ENCODE measurements at regions not wholly inside any gene's neighbourhood (a gene's known extent, or its start where the extent isn't known, plus 50 kb on each side); places are given as distances from the start of the nearest gene placed in this dataset.

DNA sequence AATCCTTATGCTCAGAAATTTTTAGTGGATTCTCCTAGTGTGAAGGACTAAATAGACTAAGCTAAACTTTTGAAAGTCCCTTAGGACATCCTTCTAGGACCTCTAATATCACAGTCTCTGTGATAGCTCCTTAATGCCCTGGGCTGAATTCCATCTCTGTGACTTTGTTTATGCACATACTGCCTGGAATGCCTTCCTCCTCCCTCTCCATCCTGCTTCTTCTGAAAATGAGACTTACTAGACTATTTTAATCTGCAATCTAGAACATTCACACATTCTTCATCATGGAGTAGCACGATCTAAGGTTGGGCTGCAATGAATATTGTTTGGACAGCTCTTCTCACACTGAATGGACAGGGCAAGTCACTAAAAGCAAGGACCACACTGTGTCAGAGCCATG is 65.0 kb upstream of the MSX1 start:
- no peaks in the 10 kb centered on the region for H3K4me1 ChIP-seq
- H3K9me3 ChIP-seq: peaks cover 0 to 6% of the 10 kb centered on the region in 2 donors
- DNase-seq (ENCODE audit: low spot score in 2 of 2): no peak
- H3K36me3 ChIP-seq: no peaks in the 10 kb centered on the region
- no peak overlapping the region for H3K27ac ChIP-seq
- no peaks in the 10 kb centered on the region for H3K27me3 ChIP-seq
- no peak for TF ChIP-seq POLR2A (IDR thresholded peaks at IDR 0.05)
- no peak for TF ChIP-seq CTCF (IDR thresholded peaks at IDR 0.05)
- no peak for TF ChIP-seq POLR2AphosphoS5 (IDR thresholded peaks at IDR 0.05)
- no peak overlapping the region for H3K4me3 ChIP-seq
- intact Hi-C loops (cut with DNase I; ENCODE audit: low total_unique reads): no loop called here

DNA sequence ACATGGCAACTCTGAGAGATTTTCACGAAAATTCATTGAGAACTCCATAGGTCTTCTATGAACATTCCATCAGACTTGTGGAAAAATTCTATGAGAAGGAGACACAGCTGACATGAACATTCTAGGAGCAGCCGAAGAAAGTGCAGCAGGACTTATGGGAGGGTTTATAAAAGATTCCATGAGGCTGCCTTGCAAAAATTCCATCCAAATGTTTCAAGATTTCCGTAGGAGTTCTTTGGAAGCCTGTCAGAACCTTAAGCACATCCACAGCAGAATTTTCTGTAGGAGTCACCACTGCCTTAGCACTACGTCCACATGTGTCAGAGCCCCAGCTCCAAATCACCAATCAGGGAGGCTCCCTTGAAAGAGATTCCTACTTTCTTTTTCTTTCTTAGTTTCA is 67.0 kb upstream of the MSX1 start:
- Histone ChIP-seq H3K27me3 (no peaks in the 10 kb centered on the region), H3K36me3 (no peaks in the 10 kb centered on the region), H3K4me3 (no peak overlapping the region), H3K4me1 (no peaks in the 10 kb centered on the region), H3K27ac (no peak overlapping the region), H3K9me3 (peaks cover 9 to 20% of the 10 kb centered on the region in 2 donors)
- intact Hi-C loops (cut with DNase I; ENCODE audit: low total_unique reads): no loop called here
- DNase-seq (ENCODE audit: low spot score in 2 of 2): no peak
- TF ChIP-seq POLR2A (IDR thresholded peaks at IDR 0.05) (no peak), CTCF (IDR thresholded peaks at IDR 0.05) (no peak), POLR2AphosphoS5 (IDR thresholded peaks at IDR 0.05) (no peak)

GRCh38 chr4:4791299-4792111 is 68.0 kb upstream of the MSX1 start:
- intact Hi-C loops (cut with DNase I; ENCODE audit: low total_unique reads): no loop called here
- Histone ChIP-seq H3K36me3 (no peaks in the 10 kb centered on the region), H3K27ac (peak overlapping the region in 1 of 2 donors; percentile 25), H3K4me3 (no peak overlapping the region), H3K9me3 (peaks cover 9 to 20% of the 10 kb centered on the region in 2 donors), H3K27me3 (no peaks in the 10 kb centered on the region), H3K4me1 (no peaks in the 10 kb centered on the region)
- DNase-seq (ENCODE audit: low spot score in 2 of 2): no peak
- TF ChIP-seq CTCF (IDR thresholded peaks at IDR 0.05): no peak
- no peak for TF ChIP-seq POLR2AphosphoS5 (IDR thresholded peaks at IDR 0.05)
- TF ChIP-seq POLR2A (IDR thresholded peaks at IDR 0.05): no peak

DNA sequence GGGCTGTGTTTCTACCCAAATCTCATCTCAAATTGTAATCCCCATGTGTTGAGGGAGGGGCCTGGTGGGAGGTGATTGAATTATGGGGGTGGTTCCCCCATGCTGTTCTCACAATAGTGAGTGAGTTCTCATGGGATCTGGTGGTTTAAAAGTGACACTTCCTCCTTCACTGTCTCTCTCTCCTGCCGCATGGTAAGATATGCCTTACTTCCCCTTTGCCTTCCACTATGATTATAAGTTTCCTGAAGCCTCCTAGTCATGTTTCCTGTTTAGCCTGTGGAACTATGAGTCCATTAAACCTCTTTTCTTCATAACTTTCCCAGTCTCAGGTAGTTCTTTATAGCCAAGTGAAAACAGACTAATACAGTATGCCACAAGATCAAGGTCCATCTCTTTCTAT is 70.0 kb upstream of the MSX1 start:
- DNase-seq (ENCODE audit: low spot score in 2 of 2): no peak
- TF ChIP-seq POLR2AphosphoS5 (IDR thresholded peaks at IDR 0.05): no peak
- TF ChIP-seq CTCF (IDR thresholded peaks at IDR 0.05): no peak
- no peak for TF ChIP-seq POLR2A (IDR thresholded peaks at IDR 0.05)
- no peaks in the 10 kb centered on the region for H3K27me3 ChIP-seq
- H3K4me3 ChIP-seq: no peak overlapping the region
- no peaks in the 10 kb centered on the region for H3K4me1 ChIP-seq
- no peak overlapping the region for H3K27ac ChIP-seq
- peaks cover 9 to 20% of the 10 kb centered on the region in 2 donors for H3K9me3 ChIP-seq
- intact Hi-C loops (cut with DNase I; ENCODE audit: low total_unique reads): no loop called here
- H3K36me3 ChIP-seq: no peaks in the 10 kb centered on the region

DNA sequence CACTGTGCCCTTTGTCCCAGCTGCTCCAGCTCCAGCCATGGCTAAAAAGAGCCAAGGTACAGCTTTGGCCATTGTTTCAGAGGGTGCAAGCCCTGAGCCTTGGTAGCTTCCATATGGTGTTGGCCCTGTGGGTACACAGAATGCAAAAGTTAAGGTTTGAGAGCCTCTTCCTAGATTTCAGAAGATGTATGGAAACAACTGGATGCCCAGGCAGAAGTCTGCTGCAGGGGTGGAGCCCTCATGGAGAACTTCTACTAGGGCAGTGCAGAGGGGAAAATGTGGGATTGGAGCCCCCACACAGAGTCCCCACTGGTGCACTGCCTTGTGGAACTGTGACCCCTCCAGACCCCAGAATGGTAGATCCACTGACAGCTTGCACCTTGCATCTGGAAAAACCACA is 70.9 kb upstream of the MSX1 start:
- Histone ChIP-seq H3K27ac (no peak overlapping the region), H3K9me3 (peaks cover 9 to 20% of the 10 kb centered on the region in 2 donors), H3K27me3 (no peaks in the 10 kb centered on the region), H3K4me3 (no peak overlapping the region), H3K4me1 (no peaks in the 10 kb centered on the region), H3K36me3 (no peaks in the 10 kb centered on the region)
- DNase-seq (ENCODE audit: low spot score in 2 of 2): no peak
- TF ChIP-seq CTCF (IDR thresholded peaks at IDR 0.05) (no peak), POLR2A (IDR thresholded peaks at IDR 0.05) (no peak), POLR2AphosphoS5 (IDR thresholded peaks at IDR 0.05) (no peak)
- intact Hi-C loops (cut with DNase I; ENCODE audit: low total_unique reads): no loop called here
